Omental fat pad (tissue), 3 donors: ENCODE measurements at regions not wholly inside any gene's neighbourhood (a gene's known extent, or its start where the extent isn't known, plus 50 kb on each side); places are given as distances from the start of the nearest gene placed in this dataset.
A peak's percentile ranks its signal among the peaks of the same experiment; 100 is the strongest.
"Not testable (repeated sequence)": the region's sequence is repeated elsewhere in the genome, so short reads cannot be mapped to it uniquely, and the experiment has no call there.

ENCODE experiments used
- ATAC-seq: fragments of 150-250 bp; one replicate; pipeline ENCODE4 v1.9.1; 2016; ENCODE audit warnings: mild to moderate bottlenecking, moderate library complexity; ENCODE audit not compliant: low FRiP score
- DNase-seq: peaks from one replicate; pipeline ENCODE4 v3.0.0-alpha.2; 2019; ENCODE audit warnings: low spot score
- TF ChIP-seq, protein P1 (sequence below), 3 donors: fragments of 450-650 bp; IDR thresholded peaks; one replicate each; pipeline ENCODE4 v1.5.1; 2016 to 2017; ENCODE audit warnings: antibody characterized with exemption in 3 of 3, mild to moderate bottlenecking in 3 of 3, moderate library complexity in 2 of 3

DNA sequence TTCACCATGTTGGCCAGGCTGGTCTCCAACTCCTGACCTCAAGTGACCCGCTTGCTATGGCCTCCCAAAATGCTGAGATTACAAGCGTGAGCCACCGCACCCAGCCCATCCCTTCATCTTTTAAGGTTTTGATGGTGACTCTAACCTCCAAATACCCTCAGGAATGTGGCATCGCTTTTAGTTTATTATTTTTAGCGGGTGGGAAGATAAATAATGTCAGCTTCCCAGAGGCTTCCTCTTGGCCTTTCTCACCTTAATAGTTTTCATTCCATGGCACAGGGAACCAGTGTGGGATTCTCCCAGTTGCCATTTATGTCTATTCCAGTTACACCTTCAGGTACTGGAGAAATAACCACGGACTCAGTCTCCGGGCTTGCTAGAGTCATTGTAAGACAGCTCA is 92.1 kb upstream of the LRRN2 start:
- ATAC-seq (no peak), DNase-seq (no peak)
- TF ChIP-seq, protein P1, sequence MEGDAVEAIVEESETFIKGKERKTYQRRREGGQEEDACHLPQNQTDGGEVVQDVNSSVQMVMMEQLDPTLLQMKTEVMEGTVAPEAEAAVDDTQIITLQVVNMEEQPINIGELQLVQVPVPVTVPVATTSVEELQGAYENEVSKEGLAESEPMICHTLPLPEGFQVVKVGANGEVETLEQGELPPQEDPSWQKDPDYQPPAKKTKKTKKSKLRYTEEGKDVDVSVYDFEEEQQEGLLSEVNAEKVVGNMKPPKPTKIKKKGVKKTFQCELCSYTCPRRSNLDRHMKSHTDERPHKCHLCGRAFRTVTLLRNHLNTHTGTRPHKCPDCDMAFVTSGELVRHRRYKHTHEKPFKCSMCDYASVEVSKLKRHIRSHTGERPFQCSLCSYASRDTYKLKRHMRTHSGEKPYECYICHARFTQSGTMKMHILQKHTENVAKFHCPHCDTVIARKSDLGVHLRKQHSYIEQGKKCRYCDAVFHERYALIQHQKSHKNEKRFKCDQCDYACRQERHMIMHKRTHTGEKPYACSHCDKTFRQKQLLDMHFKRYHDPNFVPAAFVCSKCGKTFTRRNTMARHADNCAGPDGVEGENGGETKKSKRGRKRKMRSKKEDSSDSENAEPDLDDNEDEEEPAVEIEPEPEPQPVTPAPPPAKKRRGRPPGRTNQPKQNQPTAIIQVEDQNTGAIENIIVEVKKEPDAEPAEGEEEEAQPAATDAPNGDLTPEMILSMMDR (IDR thresholded peaks at IDR 0.05), result no peak

DNA sequence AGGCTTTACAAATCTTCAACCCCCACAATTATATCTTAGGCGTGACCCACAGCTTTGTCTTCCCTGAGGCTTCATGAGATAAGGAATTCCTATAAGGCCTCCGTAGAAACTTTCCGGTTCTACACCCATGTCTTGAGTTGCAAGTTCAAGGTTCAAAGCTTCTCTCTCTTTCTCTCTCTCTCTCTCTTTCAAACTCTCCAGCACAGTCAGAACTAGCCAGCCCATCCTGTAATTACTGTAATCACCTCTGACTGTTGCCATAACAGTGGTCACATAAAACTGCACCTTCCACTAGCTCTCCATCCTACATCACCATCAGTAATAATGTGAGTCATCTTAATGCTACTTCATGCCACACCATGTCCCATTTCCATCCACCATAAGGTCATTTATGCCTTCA is 90.0 kb upstream of the NFASC start:
- DNase-seq, result no peak
- ATAC-seq, result no peak
- TF ChIP-seq, protein P1 (IDR thresholded peaks at IDR 0.05), result no peak

DNA sequence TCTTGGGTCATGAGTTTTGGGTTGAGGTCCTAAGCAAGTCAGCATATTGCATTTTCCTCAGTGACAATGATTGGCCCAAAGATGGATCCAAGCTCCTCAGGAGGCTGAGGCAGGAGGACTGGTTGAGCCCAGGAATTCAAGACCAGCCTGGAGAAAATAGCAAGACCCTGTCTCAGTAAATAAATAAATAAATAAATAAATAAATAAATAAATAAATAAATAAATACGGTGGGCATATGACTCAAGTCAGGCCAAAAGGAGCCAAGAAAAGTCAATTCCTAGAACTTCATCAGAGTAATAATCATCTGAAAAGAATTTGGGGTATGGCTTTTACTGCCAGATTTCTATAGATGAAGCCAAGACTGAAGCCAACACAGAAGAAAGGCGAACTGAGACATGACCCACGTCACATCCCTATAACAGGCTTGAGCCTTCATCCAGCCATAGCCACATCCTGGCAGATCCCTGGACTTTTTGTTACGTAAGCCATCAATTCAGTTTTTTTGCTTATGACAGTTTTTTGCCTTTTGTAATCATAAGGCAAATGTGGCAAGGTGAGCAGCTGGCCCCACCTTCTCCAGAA is 88.5 kb upstream of the NFASC start:
- DNase-seq (no peak), ATAC-seq (no peak)
- TF ChIP-seq, protein P1 (IDR thresholded peaks at IDR 0.05), result no peak

DNA sequence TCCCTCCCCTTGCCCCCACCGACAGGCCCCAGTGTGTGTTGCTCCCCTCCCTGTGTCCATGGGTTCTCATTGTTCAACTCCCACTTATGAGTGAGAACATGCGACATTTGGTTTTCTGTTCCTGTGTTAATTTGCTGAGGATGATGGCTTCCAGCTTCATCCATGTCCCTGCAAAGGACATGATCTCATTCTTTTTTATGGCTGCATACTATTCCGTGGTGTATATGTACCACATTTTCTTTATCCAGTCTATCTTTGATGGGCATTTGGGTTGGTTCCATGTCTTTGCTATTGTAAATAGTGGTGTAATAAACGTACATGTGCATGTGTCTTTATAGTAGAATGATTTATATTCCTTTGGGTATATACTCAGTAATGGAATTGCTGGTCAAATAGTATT is 85.6 kb upstream of the NFASC start:
- DNase-seq, ATAC-seq: not testable (repeated sequence)

DNA sequence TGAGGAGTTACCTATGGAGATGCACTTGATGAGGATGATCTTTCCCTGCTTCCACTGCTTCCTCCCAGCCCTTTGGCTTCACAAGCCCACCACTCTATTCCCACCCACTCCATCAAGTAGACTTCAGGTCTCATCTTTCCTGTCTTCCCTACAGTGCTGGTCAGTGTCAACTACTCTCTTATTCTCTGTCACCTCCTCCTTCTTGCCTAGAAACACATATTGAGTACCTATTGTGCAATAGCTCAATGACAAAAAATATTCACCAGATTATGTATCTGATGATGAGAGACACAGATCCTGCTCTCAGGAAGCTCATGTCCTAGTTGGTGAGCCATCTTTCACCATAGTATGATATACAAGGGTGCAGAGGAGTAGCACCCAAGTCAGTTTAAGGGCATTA is 82.2 kb upstream of the NFASC start:
- DNase-seq (no peak), ATAC-seq (no peak)
- TF ChIP-seq, protein P1 (IDR thresholded peaks at IDR 0.05), result no peak

DNA sequence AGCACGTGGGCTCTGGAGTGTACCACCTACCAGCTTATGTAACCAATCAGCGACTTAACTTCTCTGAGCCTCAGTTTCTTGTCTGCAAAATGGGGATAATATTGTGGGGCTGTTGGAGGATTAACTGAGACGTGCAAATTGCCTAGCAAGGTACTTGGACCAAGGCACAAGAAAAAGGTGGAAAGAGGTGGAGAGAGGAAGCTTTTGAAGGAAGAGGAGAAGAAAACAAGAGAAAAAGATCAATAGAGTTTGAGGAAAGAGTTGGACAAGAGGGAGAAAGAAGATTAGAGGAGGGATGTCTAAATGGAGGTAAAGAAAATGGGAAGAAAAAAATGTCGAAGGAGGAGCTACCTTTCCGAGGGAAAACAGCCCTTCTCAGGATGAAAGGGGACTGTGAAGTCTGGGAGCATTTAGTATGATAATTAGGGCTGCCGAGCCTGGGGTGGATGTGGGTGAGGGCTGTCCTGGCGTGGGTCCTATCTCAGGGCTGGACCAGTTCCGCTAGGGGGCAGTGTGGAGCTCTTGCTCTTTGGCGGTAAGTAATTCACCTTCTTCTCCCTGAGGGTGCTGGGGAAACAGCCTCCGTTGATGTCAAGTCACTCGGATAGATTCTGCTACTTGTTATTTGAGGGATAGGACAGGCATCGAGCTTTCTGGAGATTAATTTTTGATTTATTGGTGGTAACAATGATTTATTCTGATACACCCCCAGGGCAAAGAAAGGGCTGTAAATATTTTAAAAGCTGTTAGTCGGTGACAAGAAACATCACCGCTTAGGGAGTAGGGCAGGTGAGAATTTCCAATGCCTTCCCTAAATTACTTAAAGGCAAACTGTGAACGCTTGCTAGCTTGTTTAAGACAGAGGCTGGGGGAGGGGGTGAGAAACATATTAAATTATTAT is 79.0 kb upstream of the NFASC start:
- ATAC-seq (no peak), DNase-seq (peak; percentile 77)
- TF ChIP-seq, protein P1 (IDR thresholded peaks at IDR 0.05), result no peak

DNA sequence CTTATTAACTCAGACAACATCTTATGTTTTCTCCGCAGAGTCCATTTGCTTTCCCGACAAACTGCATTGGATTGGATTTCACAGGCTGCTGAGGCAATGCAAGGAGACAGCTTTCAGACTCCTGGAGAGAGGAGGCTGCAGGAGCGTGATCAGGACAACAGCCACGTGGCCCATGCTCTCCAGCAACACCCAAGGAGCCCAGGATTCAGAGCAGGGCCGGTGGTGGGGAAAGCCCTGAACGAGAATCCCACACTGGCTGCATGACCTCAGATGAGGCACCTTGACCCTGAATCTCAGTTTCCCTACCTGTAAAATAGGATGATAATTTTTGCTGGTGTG is 78.3 kb upstream of the NFASC start:
- TF ChIP-seq, protein P1 (IDR thresholded peaks at IDR 0.05), result no peak
- DNase-seq (no peak), ATAC-seq (no peak)
